ENCODE measurements at regions not wholly inside any gene's neighbourhood (a gene's known extent, or its start where the extent isn't known, plus 50 kb on each side); places are given as distances from the start of the nearest gene placed in this dataset.
A peak's percentile ranks its signal among the peaks of the same experiment; 100 is the strongest.
"Not testable (repeated sequence)": the region's sequence is repeated elsewhere in the genome, so short reads cannot be mapped to it uniquely, and the experiment has no call there.

DNA sequence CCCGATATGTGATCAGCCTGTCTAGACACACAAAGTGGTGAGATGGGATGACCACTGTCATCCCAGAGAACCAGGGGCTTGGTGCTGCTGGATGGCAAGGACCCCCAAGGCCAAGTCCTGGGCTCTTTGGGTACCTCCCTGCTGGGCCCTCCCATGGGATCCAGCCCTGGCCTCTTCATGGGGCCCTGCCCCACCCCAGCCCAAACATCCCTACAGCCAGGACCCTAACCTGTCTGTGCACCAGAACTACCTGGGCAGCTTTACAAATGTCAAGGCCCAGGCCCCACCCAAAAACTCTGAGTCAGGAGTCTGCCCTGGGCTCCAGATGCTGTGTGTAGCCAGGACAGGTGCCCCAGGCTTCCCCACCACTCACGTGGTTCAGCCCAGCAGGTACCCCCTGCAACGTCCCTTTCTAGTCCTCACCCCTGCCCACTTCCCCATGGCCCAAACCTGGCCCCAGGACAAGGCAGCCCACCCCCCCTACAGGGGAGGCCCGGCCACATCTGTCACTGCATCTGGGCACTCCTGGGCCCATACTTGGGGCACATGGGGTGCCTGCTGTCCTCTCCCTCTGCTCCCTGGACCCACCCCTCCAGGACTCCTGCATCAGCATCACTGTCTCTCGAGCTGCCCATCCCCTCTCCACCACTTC lies 233.5 kb downstream of the TUBA3C start:
- DNase-seq: no peak

DNA sequence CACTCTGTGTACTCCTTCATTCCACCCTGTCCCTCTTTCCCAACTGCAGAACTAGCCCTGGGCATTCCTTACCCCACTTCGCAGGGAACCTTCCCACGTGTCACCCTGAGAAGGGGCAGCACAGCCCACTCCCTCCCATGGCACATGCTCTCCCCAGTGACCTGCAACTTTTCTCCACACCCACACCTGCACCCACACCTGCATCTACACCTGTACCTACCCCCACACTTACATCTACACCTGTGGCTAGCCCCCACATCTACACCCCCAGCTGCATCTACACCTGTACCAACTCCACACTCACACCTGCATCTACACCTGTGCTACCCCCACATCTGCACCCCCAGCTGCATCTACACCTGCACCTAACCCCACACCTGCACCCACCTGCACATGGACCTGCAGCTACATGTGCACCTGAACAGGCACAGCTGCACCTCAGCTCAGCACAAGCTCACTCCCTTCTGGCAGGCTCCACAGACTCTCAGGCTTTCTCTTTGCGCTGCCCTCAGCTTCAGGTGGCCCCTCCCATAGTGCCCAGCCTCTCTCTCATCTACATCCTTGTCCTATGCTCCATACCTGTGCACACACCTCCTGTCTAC lies 234.1 kb downstream of the TUBA3C start:
- DNase-seq: no peak

DNA sequence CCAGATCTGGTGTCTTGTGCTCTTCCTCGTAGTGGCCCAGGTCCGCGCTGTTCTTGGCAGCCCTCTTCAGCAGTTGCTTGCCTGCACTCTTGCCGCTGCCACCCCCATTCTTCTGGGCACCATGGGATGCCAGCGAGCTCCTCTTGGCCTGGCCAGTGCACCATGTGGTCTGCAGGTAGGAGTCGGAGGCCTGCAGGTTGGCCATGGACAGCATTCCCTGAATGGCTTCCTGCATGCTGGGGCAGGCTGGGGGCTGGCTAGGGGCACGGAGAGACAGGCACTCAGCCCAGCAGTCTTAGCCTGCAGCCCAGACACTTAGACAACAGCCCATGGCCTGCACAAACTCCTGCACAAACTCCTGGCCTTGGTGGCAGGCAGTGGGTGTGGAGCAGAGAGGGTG lies 234.9 kb downstream of the TUBA3C start:
- DNase-seq: no peak

DNA sequence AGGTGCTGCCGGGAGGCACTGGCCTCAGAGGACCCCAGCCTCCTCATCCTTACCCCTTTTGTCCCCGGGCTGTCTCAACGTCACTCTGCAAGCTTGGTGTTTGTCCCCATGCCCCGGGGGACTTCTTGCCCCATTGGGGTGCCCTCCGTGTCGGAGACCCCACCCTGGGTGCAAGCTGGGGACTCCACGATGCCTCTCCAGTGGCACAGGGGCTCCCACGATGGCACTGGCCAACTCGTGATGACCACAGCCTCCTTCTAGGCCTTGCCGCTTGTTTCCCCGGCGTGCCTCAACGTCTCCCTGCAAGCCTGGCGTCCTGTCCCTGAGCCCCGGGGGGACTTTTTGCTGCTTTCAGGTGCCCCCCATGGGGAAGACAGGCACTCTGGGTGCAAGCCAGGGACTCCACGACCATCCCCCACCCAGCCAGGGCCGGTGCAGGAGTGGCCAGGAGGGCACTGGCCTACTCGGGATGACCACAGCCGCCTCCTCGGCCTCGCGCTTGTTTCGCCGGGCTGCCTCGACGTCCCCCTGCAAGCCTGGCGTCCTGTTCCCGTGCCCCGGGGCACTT lies 237.0 kb downstream of the TUBA3C start:
- no peak for DNase-seq

DNA sequence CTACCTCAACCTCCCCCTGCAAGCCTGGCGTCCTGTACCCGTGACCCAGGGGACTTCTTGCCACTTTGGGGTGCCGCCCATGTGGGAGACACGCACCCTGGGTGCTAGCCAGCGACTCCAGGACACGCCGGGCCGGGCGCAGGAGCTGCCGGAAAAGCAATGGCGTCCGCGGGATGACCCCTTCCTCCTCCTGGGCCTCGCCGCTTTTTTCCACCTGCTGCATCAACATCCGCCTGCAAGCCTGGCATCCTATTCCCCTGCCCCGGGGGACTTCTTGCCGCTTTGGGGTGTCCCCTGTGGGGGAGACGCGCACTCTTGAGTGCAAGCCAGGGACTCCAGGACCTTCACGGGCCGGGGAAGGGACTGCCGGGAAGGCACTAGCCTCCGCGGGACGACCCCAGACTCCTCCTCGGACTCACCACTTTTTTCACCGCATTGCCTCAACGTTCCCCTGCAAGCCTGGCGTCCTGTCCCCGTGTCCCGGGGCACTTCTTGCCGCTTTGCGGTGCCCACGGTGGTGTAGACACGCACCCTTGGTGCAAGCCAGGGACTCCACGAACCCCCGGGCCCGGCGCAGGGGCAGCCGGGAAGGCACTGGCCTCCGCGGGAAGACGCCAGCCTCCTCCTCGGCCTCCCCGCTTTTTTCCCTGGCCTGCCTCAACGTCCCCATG lies 237.8 kb downstream of the TUBA3C start:
- DNase-seq: no peak

DNA sequence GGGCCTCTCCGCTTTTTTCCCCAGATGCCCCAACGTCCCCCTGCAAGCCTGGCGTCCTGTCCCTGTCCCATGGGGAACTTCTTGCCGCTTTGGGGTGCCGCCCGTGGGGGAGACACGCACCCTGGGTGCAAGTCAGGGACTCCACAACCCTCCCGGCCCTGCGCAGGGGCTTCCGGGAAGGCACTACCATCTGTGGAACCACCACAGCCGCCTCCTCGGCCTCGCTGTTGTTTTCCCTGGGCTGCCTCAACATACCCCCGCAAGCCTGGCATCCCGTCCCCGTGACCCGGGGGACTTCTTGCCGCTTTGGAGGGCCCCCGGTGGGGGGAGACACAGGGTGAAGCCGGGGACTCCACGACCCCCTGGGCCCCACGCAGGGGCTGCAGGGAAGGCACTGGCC lies 238.4 kb downstream of the TUBA3C start:
- DNase-seq: no peak

DNA sequence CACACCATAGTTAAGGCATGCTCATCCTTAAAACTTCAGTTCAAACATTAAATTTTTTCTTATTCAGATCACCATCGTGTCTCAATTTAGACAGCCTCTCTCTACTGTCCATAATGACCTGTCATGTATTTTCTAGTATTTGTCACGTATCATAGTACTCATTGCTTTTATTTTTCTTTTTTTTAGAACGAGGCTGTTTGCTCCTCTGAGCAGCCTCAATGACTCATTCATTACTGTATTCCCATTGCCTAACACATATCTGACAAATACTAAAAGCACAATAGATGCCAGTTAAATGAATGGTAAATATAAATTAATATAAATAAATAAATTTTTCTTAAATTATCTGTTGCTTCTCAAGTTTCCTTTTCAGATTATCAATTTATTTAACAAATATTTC lies 245.5 kb downstream of the TUBA3C start:
- no peak for DNase-seq

DNA sequence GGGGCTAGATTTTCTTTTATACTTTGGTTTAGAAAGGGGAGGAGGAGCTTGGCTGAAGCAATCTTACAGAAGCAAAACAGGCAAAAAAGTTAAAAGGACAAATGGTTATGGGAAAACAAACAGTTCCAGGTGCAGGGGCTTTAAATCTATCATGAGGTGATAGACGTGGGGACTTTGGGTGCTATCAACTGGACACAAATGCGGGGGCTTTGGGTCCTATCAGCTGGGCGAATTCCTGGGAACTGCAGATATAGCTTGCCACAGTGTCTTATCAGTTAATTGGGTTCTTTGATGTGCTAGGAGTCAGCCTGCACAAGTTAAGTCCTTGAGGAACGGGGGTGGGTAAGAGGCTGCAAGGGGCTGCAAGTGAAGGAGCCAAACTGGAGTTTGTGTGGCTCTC lies 260.6 kb downstream of the TUBA3C start:
- no peak for DNase-seq

DNA sequence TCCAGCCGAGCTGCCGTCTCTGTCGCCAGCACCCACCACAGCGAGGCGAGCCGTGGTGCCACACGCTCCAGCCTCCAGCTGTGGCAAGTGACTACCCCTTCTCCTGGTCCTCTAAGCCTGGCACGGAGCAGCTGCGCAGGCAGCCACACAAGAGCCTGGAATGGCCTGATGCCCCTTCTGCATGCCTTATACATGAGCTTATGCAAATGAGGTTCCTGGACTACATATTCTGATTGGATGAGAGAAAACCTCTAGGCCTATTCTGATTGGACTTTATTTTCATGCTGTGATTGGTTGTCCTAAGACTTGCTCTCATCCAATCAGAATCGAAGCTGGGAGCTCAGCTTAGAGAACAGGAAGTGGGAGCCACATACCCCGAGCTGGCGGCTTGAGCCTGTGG lies 276.5 kb downstream of the TUBA3C start:
- not testable (repeated sequence) for DNase-seq

DNA sequence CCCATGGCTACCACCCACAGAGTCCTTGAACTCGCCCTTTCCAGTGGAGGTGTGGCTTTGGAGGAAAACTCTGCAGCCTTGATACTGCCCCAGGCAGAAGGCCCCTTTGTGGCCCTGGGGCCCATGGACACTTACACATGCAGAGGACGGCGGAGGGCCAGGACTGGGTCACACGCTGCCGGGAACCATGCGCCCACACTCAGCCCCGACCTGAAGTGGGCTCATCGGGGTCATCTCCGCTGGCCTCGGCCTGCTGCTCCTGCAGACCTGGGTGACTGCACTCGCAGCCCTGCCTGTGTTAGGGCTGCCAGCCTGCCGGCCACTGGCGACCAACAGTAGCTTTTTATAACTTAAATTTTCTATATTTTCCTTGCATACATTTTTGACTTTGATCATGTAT lies 286.2 kb downstream of the TUBA3C start:
- not testable (repeated sequence) for DNase-seq

DNA sequence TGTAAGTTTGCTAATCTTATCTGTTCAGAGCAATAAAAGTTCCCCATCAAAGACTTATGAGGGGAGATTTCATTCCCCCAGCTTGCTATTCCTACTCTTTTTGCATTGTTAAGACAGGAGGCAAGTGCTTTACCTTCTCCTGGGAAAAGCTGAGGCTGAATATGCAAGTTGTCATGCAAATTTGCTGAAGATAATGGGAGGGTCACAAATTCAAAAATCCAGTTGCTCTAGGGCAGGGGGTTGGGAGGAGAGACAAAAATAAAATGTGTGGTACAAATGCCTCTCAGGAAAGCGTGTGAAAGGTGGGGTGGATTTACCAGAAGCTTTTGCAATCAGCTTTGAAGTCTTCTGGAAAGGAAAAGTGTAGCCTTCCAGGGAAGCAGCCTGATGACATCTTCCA lies 290.4 kb downstream of the TUBA3C start:
- DNase-seq: not testable (repeated sequence)

DNA sequence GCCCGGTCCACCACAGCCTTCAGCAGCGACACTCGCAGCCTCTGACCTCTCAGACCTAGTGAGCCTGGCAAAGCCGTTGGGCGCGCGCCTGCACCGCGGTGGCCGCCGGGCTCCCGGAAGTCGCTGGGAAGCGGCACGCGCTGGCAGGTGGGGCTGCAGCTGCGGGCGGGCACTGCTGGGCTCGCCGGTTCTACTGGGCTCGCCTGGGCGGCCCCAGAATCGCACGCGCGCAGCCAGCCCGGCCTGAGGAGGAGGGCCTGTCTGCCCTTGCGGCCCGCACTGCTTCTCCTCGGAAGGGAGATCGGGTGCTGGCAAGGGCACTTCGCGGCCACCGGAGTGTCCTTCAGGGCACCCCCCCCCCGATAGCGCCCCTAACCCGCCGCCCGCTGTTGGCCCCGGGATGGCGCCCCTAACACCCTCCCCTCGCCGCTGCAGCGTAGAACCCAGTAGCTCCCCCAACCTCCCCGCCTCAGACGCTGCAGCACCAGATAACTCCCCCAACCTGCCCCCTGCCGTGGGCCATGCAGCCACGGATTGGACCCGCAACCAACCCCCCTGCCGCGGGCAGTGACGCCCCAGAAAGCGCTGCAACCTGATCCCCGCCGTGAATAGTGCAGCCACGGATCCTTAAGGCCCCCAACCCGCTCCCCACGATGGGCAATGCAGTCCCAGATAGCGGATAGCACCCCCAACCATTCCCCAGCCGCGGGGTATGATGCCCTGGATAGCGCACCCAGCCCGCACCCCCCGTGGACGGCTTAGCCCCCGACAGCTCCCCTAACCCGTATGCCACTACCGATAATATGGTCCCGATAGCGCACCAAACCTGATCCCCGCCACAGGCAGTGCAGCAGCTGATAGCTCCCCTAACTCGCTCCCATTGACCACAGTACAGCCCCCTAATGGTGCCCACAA lies 306.5 kb downstream of the TUBA3C start:
- DNase-seq: peak; percentile 32 to 47

DNA sequence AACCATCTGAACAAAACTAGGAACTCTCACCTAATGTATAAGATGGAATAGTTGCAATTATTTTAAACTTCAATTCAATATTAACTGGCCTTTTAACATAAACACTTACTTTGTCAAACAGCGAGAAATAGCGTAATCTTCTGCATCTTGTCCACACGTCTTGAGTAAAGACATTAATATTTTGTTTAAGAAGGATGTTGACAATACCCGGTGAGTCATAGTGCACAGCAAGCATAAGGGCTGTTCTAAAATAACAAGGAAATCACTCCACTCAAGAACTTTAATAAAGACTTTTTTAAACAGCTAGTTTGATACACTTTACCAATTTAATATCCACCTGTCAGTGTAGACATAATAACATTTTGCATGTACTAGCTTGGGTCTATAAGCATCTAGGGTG lies 311.1 kb downstream of the TUBA3C start:
- not testable (repeated sequence) for DNase-seq

DNA sequence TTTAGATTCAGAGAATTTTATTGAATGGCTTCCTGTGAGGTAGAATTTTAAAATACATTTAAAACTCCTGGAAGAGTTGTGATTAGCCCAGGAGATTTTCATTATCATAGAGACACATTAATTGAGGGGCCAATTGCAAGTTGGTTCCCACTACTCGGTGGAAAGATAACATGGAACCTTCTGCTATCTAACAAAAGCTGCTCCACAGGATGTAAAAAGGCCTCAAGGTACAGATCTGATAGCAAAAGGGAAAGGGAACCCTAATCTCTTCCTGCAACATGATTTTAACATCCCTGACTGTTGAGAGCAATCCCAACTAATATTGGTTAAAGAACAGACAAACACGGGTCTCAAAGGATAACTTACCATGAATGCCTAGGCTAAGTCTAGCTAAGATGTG lies 312.3 kb downstream of the TUBA3C start:
- not testable (repeated sequence) for DNase-seq

DNA sequence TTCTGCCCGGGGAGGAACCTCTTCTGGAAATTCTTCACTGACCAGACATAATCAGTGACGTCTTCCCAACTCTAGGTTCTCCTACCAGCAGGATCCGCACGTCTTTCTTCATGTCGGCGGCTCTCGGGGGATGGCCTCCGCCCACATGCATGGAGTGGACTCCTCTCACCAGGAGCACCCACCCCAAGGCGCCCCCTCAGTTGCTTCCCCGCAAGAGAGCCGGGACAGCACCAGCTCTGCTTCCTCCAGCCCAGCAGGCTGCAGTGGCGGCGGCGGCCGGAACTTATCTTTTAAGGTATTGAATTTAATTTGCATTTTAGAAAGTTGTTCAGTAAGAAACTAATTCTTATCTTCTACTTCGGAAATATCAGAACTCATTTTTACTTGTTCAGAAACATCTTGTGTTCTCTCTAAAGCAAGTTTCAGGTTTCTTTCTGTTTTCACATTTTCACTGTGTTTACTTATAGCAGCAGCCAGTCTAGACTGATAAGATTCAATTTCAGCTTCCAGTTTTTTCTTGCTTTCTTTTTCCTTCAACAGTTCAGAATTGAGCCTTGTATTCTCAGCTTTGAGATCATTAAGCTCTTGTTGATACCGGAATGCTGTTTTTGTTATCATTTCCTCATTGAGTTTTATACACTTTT lies 343.5 kb downstream of the TUBA3C start:
- DNase-seq: not testable (repeated sequence)

DNA sequence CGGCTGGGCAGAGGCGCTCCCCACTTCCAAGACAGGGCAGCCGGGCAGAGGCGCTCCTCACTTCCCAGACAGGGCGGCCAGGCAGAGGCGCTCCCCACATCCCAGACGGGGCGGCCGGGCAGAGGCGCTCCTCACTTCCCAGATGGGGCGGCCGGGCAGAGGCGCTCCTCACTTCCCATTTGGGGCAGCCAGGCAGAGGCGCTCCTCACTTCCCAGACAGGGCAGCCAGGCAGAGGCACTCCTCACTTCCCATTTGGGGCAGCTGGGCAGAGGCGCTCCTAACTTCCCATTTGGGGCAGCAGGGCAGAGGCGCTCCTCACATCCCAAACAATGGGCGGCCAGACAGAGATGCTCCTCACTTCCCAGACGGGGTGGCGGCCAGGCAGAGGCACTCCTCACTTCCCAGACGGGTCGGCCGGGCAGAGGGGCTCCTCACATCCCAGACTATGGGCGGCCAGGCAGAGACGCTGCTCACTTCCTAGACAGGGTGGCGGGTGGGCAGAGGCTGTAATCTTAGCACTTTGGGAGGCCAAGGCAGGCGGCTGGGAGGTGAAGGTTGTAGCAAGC lies 344.4 kb downstream of the TUBA3C start:
- not testable (repeated sequence) for DNase-seq

DNA sequence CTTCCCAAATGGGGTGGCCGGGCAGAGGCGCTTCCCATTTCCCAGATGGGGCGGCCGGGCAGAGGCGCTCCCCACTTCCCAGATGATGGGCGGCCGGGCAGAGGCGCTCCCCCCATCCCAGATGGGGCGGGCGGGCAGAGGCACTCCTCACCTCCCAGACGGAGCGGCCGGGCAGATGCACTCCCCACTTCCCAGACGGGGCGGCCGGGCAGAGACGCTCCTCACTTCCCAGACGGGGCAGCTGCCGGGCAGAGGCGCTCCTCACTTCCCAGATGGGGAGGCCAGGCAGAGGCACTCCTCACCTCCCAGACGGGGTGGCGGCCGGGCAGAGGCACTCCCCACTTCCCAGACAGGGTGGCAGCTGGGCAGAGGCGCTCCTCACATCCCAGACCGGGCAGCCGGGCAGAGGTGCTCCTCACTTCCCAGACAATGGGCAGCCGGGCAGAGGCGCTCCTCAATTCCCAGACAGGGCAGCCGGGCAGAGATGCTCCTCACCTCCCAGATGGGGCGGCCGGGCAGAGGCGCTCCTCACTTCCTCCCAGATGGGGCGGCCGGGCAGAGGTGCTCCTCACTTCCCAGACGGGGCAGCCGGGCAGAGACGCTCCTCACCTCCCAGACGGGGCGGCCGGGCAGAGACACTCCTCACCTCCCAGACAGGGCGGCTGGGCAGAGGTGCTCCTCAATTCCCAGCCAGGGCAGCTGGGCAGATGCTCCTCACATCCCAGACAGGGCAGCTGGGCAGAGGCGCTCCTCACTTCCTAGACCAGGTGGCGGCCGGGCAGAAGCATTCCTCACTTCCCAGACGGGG lies 345.0 kb downstream of the TUBA3C start:
- DNase-seq: not testable (repeated sequence)

DNA sequence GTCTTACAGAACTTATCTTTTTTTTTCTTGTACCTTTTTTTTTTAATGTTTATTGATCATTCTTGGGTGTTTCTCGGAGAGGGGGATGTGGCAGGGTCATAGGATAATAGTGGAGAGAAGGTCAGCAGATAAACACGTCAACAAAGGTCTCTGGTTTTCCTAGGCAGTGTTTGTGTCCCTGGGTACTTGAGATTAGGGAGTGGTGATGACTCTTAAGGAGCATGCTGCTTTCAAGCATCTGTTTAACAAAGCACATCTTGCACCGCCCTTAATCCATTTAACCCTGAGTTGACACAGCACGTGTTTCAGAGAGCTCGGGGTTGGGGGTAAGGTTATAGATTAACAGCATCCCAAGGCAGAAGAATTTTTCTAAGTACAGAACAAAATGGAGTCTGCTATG lies 345.9 kb downstream of the TUBA3C start:
- not testable (repeated sequence) for DNase-seq

DNA sequence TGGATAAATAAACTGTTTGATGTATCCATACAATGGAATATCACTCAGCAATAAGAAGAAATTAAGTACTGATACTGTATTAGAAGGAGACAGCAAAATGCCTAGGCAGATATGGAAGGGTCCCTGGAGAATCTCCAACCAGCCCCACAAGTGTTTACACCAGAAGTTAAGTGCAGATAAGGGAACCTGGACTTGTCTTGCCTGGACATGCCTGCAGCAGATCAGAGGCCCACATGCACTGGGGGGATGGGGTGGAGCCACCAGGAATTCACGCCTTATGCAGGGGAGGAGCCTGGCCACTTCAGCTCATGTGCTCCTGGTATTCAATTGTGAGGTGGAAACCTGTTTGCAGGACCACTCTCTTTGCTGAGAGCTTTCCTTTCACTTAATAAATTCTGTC lies 356.9 kb downstream of the TUBA3C start:
- DNase-seq: not testable (repeated sequence)

DNA sequence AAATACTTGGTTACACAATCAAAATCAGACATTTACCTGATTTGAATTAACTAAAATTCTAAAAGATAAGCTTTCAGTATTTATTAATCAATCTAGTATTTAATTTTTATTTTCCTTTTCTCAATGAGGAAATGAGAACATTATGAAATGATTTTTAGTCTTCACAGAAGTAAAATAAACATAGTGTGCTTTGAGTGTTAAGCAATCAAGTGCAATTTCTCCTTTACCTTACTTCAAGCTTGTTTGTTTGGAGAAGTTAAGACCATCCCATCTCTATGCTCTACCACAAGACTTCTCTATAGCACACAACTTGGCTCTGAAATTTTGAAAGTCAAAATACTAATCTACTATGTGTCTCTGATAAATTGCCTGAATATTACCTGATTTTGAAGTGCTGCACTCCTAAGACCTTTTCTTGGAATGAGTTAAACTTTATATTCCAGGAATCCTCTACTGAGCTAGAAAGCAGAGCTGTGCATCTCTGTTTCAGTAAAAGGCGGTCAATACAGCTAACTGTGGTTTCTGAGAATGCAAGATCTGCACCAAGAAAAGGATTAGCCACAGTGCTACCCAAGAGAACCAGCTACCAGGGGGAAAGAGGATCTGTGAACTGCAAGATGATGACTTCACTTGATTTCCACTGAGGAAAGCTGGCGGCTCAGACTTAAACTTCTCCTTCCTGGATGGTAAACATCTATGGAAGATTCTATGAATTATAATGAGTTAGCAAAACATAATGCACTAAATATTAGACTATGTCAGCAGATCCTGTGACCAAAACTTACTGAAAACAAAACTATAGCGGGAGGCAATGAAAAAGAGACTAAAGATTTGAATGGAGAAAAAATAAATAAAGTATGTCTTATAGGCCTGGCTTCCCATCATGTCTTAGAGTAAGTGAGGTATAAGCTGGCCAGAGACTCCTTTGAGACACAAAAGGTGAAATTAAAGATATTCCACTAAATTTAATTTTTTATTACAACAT lies 358.7 kb downstream of the TUBA3C start:
- not testable (repeated sequence) for DNase-seq

Data from NCI-H1930 (cell line).